GM21529 (cell line): ENCODE measurements at regions not wholly inside any gene's neighbourhood (a gene's known extent, or its start where the extent isn't known, plus 50 kb on each side); places are given as distances from the start of the nearest gene placed in this dataset.
"Not testable (repeated sequence)": the region's sequence is repeated elsewhere in the genome, so short reads cannot be mapped to it uniquely, and the experiment has no call there.

Experiments used
- ATAC-seq: cut with Tn5 transposase; IDR thresholded peaks from one replicate; pipeline ENCODE4 v1.9.1; 2021; ENCODE audit not compliant: unreplicated experiment

DNA sequence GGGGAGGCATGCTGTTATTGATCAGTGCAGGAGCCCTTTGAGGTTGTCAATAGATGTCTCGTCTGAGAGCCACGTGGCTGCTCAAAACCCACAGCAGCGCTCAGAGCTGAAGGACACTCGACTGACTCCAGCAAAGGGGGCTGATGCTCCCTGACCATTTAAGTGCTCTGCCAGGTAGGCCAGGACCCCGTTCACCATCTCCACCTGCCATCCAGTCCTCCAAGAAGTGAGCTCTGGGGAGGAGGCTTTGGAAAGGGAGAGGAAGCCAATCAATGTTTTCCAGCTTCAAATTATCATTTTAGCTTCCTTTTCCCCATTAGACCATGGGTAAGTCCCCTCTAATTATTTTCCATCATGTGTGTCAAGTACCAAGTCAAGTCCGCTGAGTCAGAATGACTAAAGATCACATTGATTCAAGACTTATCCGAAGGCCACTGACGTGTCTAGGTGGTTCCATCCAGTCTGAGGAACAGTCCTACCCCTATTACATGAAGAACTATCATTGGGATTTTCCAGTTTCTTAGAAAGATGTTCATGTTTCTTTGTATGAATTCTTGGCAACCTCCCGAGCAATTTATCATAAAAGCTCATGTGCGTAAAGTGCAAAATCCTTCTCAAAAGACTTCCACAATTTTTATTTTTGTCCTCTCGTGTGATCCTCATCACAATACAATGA, 302.6 kb upstream of the LYZL1 start:
- ATAC-seq: no peak

DNA sequence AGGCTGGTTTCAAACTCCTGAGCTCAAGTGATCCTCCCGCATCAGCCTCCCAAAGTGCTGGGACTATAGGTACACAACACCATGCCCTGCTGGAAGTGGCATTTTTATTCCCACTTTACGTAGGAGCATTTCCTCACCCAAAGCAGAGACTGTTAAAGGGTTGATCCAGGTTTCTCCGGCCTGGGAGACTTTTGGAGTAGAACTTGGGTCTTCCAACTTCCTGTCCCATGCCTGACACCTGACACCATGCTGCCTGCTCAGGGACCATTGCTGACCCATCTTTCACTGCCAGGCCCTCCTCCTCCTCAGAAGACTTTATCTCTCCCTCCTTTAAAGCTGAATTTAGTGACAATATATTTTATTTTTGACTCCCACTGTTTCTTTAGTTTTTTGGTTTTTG, 302.0 kb upstream of the LYZL1 start:
- no peak for ATAC-seq

DNA sequence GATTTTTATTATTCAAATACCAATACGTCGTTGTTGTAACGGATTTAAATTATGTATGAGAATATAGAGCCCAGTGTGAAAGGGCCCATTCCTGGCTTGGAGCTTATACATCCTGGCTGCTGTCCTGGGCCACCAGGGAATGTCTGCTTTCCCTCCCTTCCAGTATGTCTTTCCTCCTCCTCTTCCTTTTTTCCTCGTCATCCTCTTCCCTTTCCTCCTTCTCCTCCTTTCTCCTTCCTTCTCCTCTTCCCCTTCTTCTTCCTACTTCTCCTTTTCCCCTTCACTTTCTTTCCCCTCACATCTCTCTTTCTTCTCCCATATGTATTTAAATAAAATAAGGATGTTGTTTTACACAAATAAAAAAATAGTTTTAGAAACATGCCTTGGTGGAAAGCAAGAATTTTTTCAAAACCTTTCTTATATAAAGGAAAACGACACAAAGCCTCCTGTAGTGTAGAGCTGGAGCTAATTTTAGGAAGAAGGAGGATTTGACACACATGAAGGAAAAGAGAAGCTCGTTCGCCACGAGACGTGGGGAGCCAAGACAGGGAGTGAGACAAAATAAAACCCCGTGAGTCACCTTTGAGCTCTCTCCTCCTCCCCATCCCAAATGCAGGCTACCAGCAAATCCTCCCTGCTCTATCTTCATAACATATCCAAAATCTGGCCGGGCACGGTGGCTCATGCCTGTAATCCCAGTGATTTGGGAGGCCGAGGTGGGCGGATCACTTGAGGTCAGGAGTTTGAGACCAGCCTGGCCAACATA, 301.1 kb upstream of the LYZL1 start:
- ATAC-seq: no peak

DNA sequence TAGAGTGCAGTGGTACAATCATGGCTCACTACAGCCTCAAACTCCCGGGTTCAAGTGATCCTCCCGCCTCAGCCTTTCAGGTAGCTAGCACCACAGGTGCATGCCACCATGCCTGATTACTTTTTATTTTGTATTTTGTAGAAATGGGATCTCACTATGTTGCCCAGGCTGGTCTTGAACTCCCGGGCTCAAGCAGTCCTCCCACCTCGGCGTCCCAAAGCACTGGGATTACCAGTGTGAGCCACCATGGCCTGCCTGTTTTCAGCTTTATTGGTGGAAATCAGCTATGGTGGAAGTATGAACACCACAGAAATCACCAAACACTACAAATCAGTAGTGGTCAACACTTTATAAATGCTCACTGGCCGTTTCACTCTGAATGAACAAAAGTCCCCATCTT, 299.9 kb upstream of the LYZL1 start:
- no peak for ATAC-seq

DNA sequence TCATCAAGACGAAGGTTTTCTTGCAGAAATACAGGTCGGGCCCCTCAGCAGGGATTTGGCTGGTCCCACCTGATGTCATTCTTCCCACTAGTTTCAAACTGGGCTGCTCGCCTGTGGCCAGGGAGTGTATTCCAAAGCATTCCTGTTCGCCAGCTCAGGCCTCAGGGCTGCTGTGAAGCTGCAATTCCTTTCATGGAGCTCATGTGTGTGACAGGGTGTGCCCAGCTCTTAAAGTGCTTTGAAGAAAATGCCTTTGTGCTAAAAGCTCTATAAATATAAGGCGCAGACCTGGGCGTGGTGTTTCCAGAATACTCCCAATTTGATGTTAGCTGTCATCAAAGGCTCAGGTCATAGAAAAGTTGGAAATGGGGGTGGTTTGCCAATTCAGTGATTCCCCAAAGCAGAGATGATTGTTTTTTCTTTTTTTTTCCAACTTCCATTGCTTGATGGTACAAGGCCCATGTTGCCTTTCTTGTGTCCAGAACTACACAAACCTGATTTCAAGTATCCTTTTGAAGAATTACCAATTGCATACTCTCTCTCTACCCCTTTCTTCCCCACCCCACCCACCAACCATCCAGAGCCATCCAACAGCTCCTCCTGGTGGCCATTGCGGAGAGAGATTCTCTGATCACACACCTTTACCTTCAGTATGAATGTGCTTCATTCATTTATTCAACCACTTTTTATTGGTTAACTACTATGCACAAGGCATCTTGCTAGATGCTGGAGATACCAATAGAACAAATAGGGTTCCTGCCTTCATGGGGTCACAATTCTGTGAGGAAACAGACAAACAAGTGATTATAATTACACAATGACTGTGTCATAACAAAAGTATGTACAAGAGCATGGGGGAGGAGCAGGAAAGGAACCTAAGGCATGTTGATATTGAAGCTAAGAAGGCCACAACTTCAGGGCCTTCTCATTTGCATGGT, 297.3 kb upstream of the LYZL1 start:
- ATAC-seq: no peak

DNA sequence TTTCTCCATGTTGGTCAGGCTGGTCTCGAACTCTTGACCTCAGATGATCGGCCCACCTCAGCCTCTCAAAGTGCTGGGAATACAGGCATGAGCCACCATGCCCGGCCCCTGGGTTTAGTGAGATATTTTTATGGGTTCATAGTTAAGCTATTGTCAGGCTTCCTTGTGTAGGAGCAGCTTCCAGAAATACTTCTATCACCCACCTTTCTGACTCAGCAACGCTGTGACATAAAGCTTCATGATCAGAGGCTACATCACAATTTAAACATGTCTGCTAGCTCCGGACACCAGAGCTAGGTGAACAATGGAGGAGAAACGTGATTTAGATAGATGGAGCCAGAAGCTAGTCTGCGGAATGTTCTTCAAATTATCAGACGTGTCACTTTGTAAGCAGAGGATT, 295.8 kb upstream of the LYZL1 start:
- ATAC-seq: no peak

DNA sequence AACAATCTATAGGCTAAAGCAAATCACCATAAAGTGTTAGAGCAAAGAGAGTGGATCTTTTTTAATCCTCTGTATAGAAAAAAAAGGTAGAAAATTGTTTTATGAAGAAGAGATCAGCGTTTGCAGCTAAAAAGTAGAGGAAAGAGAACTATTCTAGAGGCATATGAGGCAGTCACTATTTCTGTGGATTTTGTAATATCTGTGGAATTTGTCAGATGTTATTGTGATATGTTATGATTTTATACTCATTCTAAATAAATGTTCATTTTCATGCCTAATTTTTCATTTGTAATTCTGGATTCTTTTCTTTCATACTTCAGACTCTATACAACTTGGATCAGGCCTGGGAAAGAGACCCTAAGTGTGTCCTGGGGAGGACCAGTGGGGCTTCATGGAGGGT, 295.0 kb upstream of the LYZL1 start:
- no peak for ATAC-seq

DNA sequence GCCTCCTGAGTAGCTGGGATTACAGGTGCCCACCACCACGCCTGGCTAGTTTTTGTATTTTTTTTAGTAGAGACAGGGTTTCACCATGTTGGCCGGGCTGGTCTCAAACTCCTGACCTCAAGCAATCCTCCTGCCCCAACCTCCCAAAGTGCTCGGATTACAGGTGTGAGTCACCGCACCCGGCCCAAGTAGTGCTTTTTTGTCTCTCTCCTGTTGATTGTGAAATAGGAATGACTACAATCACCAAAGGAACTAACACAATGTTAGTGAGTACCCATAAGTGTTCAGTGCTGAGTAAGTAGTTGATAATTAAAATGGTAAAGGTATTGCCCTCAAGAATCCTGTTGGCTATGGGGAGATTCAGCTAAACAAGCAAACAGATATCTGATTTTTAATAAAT, 294.1 kb upstream of the LYZL1 start:
- ATAC-seq: not testable (repeated sequence)

DNA sequence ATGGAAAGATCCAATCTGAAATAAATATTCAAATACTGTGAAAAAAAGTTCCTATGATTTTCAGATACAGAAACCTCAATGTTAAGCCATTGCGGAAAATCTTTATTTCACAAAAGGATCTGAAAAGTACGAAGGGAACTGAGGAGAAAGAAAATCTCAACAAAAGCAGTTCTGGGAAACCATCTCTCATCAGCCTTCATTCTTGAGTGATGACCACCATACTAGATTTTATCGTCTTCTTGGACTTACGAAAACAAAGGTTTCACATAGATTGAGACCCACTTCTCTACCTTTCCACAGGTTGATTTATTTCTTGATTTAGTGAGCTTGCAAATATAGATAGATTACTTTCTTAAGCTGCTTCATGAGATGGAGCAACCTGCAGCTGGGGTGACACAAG, 293.4 kb upstream of the LYZL1 start:
- no peak for ATAC-seq

DNA sequence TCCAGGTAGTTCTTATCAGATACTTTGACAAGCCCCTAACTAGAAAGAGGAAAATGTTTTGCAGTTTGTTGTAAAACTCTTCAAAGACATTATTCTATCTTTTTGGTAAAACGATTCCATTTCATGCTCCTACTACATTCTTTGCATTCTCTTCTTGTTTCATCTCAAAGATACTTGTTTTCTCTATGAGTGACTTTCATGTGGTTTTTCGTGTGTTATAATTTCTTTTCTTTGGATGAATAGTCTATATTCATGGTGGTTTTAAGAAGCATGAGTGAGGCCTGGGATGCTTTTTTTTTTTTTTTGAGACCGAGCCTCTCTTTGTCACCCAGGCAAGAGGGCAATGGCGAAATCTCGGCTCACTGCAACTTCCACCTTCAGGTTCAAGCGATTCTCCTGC, 292.5 kb upstream of the LYZL1 start:
- no peak for ATAC-seq

DNA sequence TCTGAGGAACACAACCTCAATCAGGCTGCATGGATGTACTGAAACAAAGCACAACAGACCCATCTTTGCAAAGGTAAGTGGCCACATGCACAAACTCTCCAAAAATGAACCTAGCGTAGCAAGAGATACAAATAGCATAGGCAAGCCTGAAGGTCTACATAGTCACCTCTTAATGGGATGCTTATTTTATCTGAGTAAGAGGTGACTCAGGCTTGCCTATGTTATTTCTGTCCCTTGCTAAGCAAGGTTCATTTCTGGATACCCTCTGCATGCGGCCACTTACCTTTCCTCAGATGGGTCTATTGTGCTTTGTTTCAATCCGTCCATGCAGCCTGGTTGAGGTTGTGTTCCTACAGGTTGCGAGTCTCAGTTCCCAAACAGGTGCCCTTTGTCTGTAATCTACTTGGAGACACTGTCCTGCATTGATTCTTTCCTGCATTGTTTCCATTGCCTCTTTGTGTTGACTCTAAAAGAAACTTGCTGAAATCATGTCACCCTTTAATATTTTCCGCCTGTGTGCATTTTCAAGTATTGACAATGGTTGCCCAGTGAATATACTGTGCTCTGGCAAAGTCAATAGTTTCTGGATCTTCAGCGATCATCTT, 291.8 kb upstream of the LYZL1 start:
- no peak for ATAC-seq

DNA sequence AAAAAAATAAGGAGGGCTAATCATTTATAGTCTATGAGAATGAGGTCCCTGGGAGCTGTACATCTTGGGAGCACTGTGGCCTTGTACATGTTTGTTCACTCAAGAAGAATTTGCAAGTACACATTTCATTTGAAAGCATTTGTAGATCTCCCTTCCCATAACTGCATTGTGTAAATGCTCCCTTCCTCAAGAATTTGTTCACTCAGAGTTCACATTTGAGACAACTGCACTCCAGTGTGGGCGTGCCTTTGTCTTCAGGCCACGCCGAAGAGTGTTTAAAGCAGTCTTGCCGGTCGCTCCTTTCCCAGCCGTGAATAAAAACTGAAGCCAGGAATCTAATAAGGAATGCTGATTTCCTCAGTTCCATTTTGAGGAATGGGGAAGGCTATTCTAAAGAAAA, 291.1 kb upstream of the LYZL1 start:
- ATAC-seq: no peak

DNA sequence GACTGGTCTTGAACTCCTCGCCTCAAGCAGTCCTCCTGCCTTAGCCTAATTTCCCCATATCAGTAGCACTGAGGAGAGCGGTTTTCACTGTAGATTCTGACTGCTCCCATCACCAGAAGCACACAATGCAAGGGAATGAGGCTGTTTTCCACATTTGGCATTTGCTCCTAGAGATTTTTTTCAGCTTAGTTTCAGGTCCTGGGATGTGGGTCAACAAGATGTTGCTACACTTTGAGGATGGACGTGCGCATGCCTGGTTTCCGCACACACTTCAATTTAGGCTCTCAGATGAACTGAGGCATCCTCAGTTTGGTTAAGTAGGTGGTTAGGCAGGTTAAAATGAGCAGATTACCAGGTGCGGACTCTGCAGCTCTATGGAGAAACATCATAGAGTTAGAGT, 287.1 kb upstream of the LYZL1 start:
- no peak for ATAC-seq

DNA sequence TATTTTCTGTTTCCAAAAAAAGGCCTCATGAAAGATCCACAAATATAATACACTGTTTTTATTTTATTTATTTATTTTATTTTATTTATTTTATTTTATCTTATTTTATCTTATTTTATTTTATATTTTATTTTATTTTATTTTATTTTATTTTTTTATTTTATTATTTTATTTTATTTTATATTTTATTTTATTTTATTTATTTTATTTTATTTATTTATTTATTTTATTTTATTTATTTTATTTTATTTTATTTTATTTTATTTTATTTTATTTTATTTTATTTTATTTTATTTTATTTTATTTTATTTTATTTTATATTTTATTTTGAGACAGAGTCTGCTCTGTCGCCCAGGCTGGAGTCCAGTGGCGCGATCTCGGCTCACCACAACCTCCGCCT, 285.9 kb upstream of the LYZL1 start:
- ATAC-seq: not testable (repeated sequence)

DNA sequence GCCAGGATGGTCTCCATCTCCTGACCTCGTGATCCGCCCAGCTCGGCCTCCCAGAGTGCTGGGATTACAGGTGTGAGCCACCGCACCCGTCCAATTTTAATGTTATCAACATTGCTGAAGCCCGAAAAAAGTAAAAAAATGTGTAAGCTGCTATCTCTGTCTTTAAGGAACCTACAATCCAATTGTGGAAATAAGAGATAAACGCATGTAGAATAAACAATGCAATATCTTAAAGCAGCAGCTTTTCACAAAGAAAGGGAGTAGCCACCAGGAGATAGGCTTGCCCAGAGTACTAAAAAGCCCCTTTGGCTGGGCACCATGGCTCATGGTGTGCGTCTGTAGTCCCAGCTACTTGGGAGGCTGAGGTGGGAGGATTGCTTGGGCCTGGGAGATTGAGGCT, 282.9 kb upstream of the LYZL1 start:
- no peak for ATAC-seq

DNA sequence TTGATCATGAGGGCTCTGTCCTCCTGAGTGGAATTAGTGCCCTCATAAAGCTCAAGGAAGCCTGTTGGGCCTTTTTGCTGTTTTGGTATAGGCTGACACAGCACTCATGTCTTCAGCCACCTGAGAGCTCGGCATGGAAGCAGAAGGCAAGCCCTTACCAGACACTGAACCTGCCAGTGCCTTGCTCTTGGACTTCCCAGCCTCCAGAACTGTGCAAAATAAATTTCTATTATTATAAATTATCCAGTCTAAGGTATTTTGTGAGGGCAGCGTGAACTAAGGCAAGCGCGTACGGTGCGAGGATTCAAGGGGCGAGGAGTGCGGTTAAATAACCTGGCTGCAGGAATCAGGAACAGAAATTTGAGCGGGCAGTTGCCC, 281.5 kb upstream of the LYZL1 start:
- ATAC-seq: no peak

DNA sequence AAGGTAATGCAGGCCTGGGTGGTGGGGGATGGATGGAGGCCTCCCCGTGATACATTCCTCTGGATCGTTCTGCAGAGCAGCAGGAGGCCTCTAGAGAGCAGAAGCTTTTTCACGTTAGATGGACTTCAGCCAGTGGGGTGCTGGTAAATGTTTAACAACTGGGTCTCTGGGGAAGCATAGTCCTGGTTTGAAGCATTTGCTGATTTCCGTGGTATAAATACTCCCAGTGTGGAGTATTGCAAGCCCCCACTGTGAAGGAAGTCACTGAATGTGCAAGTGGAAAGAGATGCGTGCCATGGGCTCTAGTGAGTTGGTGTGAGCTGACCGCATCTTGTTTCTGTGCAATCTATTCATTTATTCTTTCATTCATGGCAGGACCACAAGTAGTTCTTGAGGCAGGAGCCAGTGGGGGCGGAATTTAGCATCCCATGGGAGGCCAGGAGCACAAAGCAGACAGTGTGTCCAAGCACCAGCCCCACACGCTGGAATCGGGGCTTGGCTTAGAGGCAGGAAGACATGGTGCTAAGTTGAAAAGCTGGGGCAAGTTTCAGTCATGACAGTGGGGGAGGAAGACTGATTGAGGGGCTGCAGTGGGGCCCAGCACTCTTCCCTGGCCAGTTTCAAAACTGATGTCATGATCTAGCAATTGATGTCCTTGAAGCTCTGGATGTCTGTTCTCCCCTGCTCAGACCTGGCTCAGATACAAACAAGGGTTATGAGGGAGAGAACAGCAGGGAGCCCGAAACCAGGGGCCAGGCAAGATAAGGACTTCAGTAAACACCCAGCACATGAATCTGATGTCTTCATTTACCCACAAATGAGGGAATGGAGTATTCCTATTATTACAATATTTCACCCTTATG, 280.9 kb upstream of the LYZL1 start:
- ATAC-seq: no peak

DNA sequence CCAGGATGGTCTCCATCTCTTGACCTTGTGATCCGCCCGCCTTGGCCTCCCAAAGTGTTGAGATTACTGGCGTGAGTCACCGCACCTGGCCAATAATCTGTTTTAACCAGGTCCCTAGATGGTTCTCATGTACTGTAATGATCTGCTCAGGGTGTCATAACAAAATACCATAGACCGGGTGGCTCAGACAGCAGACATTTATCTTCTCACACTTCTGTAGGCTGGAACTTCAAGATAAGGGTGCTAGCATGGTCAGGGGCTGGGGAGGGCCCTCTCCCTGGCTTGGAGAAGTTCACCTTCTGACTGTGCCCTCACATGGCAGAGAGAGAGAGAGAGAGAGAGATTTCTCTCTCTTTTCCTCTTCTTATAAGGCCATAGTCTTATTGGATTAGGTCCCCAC, 279.4 kb upstream of the LYZL1 start:
- no peak for ATAC-seq

DNA sequence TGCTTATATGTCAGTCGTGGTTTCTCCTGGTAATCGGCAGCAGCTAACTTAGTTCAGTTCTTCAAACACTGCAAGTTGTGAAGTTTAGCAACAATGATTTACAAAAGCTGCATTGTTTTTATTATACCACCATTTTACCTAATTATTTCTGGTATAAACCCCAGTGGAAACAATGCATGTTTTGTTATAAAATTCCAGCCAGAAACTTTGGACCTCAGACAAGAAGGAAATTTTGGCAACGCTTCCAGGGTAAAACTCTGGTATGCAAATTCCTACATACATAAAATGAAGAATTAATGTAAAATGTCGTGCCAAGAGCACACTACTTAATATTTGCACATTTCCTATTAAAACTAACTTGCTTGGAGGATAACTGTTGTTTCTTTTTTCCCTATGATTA, 277.4 kb upstream of the LYZL1 start:
- ATAC-seq: no peak

DNA sequence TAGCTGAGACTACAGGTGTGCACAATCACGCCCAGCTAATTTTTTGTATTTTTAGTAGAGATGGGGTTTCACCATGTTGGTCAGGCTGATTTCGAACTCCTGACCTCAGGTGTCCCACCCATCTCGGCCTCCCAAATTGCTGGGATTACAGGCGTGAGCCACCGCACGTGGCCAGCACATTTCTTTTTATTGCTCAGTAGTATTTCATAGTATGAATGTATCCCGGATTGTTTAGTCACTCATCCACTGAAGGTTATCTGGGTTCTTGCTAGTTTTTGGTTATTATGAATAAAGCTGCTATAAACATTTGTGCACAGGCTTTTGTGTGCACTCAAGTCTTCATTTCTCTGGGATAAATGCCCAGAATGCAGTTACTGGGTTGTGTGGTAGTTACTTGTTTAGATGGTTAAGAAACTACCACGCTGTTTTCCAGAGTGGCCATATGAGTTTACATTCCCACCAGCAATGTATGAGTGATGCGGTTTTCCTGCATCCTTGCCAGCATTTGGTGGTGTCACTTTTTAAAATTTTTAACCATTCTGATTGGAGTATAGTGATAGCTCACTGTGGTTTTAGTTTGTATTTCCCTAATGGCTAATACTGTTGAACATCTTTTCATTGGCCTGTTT, 275.8 kb upstream of the LYZL1 start:
- ATAC-seq: no peak
